NCI-H2171 (cell line): ENCODE measurements at regions not wholly inside any gene's neighbourhood (a gene's known extent, or its start where the extent isn't known, plus 50 kb on each side); places are given as distances from the start of the nearest gene placed in this dataset.

Experiments
- DNase-seq: peaks from one replicate; lab custom pipeline; 2025; lab: John Stamatoyannopoulos, UW

DNA sequence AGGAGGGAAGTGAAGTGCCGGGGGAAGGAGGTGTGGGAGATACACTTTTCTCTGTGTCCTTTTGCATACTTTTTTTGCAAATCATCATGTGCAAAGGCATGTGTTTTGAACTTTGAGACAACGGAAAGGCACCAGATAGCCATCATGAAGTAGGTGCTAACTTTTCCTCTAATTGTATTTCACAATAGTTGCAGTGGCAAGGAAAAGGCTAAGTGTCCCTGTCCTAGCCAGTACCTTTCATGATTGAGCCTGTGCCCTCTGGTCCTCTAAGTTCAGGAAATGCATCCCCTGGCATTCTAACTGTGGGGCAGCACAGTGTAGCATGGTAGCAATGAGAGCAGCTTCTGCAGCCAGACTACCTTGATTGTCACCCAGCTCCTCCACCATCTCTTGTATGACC, 186.2 kb downstream of the ADSS2 start:
- DNase-seq, result no peak

DNA sequence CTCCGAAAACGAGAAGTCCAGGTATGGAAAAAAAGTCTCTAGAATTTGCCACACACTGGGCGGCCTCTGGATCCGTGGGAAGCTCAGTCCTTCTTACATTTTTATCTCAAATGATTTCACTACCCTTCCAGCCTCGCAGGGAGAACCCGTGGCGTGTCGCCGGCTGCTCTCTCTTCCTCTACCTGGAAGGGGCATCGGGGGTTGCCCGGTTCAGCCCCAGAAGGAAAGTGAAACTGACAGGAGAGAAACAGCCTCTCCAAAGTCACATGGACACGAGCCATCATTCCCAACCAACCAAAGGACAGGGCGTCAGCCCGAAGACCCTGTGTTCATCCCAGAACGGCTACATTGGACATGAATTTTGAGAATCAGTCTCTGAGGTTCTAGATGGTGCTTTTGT, 182.5 kb downstream of the ADSS2 start:
- no peak for DNase-seq

DNA sequence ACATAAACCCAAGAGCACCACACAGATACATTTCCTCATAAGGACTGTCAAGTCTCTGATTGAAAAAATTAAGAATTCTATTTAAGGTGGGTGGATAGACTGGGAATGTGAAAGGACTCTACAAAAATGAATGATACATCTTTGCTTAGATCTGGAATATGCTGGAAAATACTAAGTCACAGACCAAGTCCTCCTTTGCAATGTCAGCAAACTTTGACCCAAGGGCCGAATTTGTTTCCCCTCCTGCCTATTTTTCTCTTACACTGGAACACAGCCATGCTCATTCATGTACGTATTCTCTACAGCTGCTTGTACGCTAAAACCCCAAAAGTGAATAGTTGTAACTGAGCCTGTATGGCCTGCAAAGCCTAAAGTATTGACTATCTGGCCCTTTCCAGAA, 180.7 kb downstream of the ADSS2 start:
- DNase-seq, result no peak

DNA sequence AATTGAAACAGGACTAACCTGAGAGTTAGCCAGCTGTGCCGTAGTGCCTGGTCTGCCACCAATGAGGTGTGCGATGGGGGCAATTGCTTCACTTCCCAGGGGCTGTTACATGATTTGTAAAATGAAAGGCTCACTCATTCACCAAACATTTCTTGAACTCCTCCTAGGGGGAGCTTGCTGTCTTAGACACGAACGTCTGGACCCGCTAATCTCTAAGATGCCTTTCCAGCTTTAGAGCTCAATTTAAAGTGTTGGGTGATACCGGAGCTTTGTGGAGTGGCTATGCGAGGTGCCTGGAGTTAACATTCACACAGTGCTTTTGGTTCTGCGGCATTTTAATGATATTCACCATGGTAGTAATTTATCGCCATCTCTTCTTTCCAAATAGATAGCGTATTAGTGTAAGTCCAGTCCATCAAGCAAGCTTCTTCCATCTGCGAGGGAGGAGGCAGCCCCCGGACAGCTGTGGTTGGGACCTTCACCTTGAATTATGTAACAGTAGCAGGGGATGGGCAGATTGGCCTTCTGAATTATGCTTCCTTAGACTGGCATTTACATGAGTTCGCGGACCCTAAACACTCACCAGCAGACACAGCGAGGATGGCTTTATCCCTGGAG, 179.9 kb downstream of the ADSS2 start:
- DNase-seq, result no peak

DNA sequence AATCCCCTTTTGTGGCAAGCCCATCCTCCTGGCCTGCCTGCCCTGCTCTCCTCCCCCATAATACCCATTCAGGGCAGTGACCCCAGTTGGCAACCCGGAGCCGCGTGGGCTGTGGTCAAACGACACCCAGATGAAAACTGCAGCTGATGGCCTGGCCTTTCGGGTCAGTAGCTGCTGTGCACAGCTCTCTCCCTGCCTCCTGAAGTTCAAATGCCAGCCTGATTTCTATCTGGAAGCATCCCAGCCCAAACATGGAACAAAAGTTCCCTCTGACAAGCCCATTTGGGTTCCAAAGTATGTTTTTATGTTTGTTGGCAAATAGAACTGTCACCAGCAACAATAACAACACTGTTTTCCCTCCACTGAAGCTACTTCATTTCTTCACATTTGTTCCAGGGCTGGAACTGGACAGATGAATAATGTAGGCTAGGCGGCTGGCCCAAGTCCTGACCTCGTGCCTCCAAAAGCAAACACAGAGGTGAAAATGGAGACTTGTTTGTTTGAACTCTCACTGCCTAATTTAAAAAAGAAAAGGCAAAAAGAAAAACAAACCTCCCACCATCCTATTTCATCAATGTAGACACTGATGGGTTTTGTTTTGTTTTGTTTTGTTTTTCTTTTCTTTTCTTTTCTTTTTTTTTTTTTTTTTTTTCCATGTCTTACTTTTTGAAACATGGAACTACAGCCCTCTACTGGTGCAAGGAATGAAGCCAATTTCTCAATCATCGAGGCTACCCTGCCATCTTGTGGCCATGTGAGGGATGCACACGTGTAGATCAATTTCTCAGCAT, 179.0 kb downstream of the ADSS2 start:
- DNase-seq, result peak; percentile 68

DNA sequence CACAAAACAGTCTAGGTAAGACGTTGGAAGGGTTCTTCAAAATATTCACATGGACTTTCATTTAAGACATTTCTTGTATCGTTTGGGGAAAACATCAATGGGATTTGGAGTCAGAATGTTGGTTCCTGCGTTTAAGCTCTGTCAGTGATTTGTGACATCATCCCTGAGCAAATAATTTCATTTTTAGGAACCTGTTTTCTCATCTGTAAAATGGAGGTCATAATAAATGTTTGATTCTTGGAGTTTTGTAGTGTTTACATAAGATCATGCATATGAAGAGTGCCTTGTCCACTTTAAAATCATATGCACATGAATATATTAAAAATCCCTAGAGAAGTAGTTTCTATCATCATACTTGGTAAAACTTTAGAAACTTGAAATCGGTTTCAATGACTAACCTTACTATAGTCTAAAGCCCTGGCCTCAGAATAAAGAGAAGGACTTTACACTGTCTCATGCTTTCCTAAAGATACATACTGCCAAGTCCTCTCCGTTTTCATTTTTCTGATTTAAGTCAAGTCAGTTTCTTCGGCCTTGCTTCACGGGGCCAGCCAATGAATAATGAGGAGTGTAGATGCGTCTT, 178.4 kb downstream of the ADSS2 start:
- no peak for DNase-seq

DNA sequence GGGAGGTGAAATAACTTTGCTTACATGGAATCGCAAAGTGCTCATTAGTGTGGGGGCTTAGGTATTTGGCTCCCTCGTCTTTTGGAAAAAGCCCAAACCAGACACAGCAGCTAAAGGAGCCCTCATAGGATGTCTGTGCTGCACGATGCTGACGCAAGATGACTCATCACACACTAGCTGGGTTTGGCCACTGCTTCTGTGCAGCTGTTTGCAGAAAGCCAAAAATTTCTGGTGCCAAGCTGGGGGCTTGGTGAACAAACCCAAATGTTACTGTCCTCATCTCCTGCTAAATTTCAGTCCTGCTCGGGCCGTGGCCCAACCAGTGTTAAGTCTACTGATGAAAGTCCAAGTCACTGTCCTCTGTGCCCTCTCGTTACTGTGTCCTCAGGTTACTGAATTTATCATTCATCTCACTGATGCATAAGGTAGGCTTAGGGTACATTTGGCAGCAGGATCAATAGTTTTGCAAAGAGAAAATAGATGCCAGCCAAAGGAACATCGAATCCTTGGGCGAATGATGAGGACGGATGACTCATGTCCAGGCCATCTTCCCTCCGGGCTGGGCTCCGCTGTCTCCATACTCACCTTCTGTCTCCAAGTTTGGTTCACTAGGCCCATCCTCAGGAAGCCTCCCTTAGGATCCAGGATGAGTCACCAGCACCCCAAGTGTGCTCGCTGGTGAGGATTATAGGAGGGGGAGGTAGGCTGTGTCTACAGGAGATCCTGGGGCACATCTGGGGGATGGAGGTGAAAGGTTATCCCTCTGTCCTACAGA, 177.7 kb downstream of the ADSS2 start:
- DNase-seq, result no peak

DNA sequence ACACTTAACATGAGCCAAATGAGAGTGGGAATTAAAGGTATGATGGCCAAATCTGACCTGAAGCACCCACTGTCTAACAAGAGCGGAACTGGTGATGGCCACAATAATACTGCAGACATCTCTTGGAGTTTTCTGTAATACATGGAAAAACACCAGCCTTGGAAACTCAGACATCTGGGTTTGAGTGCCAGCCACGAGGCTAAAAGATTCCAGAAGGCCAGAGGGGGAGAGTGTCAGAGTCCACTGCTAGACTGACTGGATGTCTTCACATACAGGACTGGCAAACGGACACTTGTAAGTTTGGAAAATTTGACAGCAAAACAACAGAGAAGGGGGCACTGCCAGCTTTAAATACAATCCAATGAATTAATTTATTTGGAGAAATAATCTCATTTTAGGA, 175.1 kb downstream of the ADSS2 start:
- no peak for DNase-seq

DNA sequence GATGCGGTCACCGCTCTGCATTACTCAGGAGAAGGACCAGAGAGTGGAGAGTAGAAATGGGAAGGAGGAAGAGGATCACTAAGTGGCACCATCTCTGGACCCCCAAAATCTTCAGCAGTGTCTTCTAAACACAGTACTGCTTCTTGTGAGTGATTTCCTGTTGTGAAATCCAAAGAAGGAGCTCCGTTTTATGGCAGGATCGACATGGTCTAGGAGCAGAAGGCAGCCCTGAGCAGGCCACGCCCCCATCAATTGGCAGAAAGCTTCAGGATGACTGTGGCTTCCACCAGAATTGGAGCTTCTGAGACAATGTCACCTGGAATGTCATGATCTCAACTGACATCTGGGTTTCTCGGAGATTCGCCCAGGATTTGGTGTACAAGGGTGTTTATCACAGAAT, 171.5 kb downstream of the ADSS2 start:
- no peak for DNase-seq

DNA sequence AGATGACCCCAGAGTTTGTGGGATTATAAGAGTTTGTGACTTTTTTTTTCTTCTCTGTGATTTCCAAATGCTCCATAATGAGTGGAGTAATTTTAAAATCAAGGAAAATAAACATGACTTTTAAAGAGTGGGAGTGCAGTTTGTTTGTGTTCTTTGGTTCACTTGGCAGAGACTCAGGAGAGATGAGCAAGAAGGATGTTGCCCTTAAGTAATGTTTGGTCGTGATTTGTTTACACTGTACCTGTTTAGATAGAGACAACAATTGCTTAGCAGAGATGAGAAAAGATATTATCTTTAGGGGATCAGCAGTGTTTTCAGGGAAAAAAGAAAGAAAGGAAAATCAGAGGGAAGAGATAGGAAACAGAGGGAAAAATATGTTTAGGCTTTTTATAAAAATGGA, 170.8 kb downstream of the ADSS2 start:
- DNase-seq, result no peak

DNA sequence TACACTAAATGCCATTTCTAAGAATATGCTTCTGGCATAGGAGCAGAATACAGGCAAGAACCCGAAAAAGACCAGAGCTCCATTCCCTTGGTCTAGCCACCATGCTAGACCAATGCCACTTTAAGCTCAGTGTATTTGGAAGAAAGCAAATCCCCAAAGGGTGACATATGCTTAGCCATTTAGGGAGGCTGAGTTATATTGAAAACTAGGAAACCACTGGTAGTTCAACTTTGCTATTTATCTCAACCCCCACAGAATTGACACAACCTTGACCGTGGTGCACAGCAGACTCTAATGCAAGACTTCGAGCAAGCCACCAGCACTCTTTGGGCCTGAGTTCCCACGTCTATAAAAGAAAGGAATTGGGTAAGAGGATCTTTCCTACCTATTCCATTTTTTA, 167.9 kb downstream of the ADSS2 start:
- no peak for DNase-seq

DNA sequence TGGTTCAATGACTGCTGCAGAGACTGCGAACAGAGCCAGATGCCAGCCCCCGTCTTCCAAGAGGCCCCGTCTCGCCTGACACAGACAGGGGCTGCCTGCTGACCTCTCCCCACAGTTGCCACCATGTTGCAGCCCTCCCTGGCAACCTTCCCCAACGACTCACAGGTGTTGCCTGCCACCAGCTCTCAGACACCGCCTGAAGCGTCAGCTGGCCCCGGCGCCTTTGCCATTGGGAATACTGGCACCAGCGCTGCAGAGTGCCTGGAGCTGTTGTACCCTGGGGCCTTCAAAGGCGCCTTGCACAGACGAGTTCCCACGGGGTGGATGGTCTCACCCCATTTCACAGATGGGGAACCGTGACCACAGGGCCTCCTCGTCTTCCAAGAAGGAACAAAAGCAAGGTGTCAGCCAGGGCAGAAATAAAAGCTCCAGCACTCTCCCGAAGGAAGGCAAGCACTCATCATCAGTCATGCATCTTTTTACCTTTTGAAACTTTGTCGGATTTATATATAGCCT, 167.0 kb downstream of the ADSS2 start:
- DNase-seq, result no peak

DNA sequence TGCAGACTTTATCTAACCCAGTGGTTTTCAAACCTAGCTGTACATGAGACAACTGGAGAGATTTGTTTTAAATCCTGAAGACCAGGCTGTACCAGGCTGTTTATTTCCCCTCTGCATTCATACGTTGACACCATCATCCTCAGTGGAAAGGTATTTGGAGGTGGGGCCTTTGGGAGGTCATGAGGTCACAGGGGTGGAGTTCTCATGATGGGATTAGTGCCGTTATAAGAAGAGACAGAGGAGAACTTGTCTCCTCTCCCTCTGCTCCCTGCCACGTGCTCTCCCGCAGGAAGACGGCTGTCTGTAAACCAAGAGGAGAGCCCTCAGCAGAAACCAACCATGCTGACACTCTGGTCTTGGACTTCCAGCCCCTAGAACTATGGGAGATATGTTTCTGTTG, 165.4 kb downstream of the ADSS2 start:
- no peak for DNase-seq

DNA sequence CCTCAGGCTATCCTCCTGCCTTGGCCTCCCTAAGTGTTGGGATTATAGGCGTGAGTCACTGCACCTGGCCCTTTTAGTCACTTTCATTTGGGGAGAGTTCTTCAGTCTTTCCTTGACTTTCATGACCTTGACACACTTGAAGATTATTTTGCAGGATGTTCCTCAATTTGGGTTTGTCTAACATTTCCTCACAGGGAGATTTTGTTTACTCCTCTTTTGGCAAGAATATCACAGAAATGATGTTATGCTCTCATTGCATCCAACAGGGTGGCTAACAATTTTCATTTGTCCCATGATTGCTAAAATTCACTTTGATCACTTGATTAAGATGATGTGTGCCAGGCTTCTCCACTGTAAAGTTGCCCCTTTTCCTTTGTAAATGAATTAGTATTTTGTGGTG, 164.0 kb downstream of the ADSS2 start:
- DNase-seq, result no peak

DNA sequence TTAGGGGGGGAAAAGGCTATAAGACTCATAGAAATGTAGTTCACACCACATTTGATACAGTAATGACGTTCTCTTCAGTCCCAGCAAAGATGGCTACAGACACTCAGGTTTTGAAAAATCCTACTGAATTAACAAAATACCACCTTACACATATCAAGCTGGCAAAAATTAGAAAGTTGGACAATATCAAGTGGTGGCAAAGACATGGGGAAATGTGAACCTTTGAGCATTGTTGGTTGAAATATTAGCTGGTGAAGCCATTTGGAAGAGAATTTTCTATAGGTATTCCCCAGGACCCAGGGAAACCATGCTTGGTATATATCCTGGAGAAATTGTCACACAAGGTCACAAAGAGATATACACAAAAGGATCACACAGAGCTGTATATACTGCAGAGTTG, 163.0 kb downstream of the ADSS2 start:
- no peak for DNase-seq

DNA sequence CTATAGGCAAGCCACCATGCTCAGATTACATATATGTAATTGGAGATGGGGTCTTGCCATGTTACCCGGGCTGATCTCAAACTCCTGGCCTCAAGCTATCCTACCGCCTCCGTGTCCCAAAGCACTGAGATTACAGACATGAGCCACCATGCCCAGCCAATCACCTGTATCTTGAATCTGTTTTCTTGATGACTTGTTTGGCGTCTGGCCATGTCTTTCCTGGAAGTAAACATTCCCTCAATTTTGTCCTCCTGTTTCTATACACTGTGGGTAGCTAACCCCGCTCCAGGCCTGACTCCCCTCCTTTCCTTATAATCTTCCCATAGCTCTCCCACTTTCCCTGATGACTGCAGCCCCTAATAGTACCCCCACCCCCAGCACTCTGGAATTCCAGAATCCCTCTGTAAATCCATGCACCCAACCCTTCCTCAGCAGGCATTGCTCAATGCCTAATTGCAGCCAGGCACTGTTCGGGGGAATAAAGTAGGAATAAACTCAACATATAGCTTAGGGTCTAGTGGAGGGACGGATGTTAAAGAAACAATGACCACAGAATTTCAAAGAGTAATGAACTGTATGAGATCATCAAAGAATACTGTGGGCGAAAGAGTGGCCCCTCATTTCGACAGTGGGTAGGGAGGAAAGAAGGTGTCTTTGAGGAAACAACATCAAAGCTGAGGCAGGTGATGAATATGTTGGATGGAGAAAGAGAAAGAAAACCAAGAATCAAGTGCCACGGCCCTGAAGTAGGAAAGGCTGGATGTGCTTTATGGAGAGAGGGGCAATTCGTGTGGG, 161.5 kb downstream of the ADSS2 start:
- no peak for DNase-seq

DNA sequence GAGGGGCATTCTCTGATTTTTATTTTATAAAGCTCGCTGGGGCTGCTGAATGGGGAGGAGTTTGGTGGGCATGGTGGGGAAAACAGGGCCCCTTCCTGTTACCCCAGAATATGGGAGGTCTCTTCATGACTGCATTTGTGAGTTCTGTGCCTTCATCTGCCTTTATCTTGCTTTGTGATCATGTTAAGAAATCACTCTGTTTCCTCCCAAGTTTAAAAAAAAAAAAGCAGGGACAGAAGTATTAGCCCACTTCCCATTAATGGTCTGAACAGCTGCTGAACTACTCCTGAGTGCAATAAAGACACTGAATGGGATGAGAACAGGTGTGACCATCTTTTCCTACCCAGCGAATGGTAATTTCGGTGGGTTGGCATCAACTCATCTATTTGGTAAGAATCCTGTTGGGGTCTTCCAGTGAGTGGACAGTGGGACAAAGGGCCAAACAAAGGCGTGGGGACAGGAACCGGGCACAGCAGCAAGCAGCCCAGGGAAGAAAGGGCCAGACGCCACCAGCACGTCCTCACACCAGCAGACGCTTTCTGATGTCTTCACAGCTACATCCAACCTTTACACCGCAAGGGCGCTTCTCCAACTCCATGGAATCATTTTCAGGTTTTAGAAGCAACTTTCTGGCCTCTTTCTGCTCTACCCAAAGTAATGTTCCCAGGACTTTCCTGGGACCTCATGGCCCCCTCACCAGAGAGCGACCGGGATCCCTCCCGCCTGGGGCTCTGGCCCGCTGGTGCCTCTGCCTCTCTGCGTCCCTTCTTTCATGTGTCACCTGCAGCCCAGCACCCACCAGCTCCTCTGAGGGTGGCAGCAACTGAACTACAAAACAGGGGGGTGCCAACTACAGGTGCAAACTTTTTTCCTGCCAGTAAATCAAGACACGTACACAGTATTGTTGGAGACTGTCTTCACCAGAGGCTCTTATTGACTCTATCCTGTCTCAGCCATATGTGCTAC, 160.2 kb downstream of the ADSS2 start:
- DNase-seq, result no peak

DNA sequence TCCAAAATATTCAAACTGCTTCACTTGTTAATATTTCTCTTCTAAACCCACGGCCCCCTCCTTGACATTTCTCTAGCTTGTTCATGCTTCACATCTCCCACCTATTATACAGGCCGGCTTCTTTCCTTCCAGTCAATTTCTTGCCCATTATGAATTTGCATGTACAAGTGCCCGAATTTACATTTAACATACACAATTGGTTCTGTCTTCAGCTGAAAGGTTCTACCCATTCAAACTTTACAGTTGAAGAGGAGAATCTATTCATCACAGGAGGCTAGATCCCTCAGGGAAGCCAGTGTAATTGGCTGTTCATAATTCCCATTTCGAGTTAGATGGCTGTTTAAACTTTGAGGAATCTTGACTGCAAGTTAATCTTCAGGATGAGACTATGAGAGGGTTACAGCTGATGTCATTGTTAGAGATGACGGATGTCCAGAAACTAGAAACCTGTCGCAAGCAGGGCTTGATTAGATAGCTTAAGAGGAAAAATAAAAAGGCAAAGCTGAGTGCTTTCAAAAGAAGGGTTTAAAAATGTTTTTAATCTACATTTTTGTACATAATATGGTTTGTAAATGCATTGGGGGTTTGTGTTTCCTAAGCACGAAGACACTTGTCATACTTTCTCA, 157.0 kb downstream of the ADSS2 start:
- DNase-seq, result no peak

DNA sequence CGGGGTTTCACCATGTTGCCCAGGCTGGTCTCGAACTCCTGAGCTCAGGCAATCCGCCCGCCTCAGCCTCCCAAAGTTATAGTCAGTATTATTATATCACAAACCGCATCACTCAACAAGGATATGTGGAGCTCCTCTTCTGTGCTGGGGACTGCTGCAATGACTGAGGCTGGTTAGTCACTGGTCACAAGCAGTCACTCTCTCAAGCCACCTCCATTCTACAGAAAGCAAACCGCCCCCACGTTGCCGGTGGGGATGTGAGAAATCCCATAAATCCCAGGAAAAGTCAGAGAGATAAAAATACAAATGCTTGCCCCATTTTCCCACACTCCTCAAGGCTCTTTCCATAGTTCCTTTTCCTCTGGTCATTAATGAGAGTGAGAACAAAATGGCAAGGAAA, 155.7 kb downstream of the ADSS2 start:
- no peak for DNase-seq

DNA sequence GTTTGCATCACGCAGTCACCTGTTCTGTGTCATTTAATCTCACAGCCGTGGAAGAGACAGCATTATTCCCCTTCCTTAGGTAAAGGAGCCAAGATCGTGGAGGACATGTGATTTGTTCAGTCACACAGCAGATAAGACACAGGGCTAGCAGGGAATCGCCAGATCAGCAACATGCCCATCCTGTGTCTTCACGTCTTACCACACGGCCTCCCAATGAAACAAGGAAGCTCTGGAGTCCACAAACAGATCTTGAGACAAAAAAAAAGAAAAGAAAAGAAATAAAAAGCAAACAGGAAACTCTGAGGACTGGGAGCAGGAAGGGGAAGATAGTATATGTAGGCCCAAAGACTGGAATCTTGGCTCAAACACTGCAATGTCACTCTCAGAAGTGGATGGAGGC, 155.3 kb downstream of the ADSS2 start:
- DNase-seq, result no peak
